ENCODE measurements at regions not wholly inside any gene's neighbourhood (a gene's known extent, or its start where the extent isn't known, plus 50 kb on each side); places are given as distances from the start of the nearest gene placed in this dataset.

- Mint-ChIP-seq H3K27ac (no peak overlapping the region), H3K4me3 (no peak overlapping the region), H3K9me3 (peaks cover 6% of the 10 kb centered on the region), H3K36me3 (no peaks in the 10 kb centered on the region), H3K4me1 (no peaks in the 10 kb centered on the region), H3K27me3 (no peaks in the 10 kb centered on the region)
- DNase-seq = no peak
Measured at GRCh38 chr13:85693889-85694511, 105.2 kb downstream of the SLITRK6 start.

- H3K27ac Mint-ChIP-seq = no peak overlapping the region
- DNase-seq = no peak
- no peak overlapping the region for H3K4me3 Mint-ChIP-seq
- no peaks in the 10 kb centered on the region for H3K4me1 Mint-ChIP-seq
- H3K27me3 Mint-ChIP-seq = no peaks in the 10 kb centered on the region
- no peaks in the 10 kb centered on the region for H3K36me3 Mint-ChIP-seq
- no peaks in the 10 kb centered on the region for H3K9me3 Mint-ChIP-seq
Measured at GRCh38 chr13:85690368-85690767, 108.9 kb downstream of the SLITRK6 start.

GRCh38 chr13:85685436-85685835 lies 113.8 kb downstream of the SLITRK6 start:
- H3K9me3 Mint-ChIP-seq = no peaks in the 10 kb centered on the region
- H3K27me3 Mint-ChIP-seq = no peaks in the 10 kb centered on the region

GRCh38 chr13:85675151-85675907 lies 123.9 kb downstream of the SLITRK6 start:
- Mint-ChIP-seq H3K9me3 (peaks cover 13% of the 10 kb centered on the region), H3K36me3 (peaks cover 2% of the 10 kb centered on the region)
- DNase-seq = no peak

More at GRCh38 chr13:85685436-85685835, 113.8 kb downstream of the SLITRK6 start:
- DNase-seq = no peak
- Mint-ChIP-seq H3K36me3 (no peaks in the 10 kb centered on the region), H3K27ac (no peak overlapping the region), H3K4me1 (no peaks in the 10 kb centered on the region), H3K4me3 (no peak overlapping the region)

GRCh38 chr13:85671336-85671735 lies 127.9 kb downstream of the SLITRK6 start:
- no peak for DNase-seq
- no peaks in the 10 kb centered on the region for H3K4me1 Mint-ChIP-seq
- peaks cover 10% of the 10 kb centered on the region for H3K9me3 Mint-ChIP-seq
- H3K4me3 Mint-ChIP-seq = no peak overlapping the region
- H3K27me3 Mint-ChIP-seq = no peaks in the 10 kb centered on the region
- peaks cover 2% of the 10 kb centered on the region for H3K36me3 Mint-ChIP-seq
- H3K27ac Mint-ChIP-seq = no peak overlapping the region

More at GRCh38 chr13:85675151-85675907, 123.9 kb downstream of the SLITRK6 start:
- no peaks in the 10 kb centered on the region for H3K27me3 Mint-ChIP-seq
- no peak overlapping the region for H3K4me3 Mint-ChIP-seq
- H3K27ac Mint-ChIP-seq = no peak overlapping the region
- H3K4me1 Mint-ChIP-seq = no peaks in the 10 kb centered on the region

- Mint-ChIP-seq H3K4me3 (no peak overlapping the region), H3K27ac (no peak overlapping the region), H3K36me3 (no peaks in the 10 kb centered on the region), H3K9me3 (no peaks in the 10 kb centered on the region), H3K27me3 (no peaks in the 10 kb centered on the region), H3K4me1 (no peaks in the 10 kb centered on the region)
- DNase-seq = no peak
Measured at GRCh38 chr13:85666356-85666755, 132.9 kb downstream of the SLITRK6 start.

- no peak overlapping the region for H3K27ac Mint-ChIP-seq
- H3K36me3 Mint-ChIP-seq = no peaks in the 10 kb centered on the region
- no peak for DNase-seq
- no peaks in the 10 kb centered on the region for H3K27me3 Mint-ChIP-seq
- no peaks in the 10 kb centered on the region for H3K9me3 Mint-ChIP-seq
- no peaks in the 10 kb centered on the region for H3K4me1 Mint-ChIP-seq
- no peak overlapping the region for H3K4me3 Mint-ChIP-seq
Measured at GRCh38 chr13:85665286-85665685, 133.9 kb downstream of the SLITRK6 start.

- Mint-ChIP-seq H3K27ac (no peak overlapping the region), H3K36me3 (no peaks in the 10 kb centered on the region), H3K9me3 (peaks cover 1% of the 10 kb centered on the region), H3K27me3 (no peaks in the 10 kb centered on the region), H3K4me1 (no peaks in the 10 kb centered on the region), H3K4me3 (no peak overlapping the region)
- no peak for DNase-seq
Measured at GRCh38 chr13:85663856-85664255, 135.4 kb downstream of the SLITRK6 start.

GRCh38 chr13:85662186-85662585 lies 137.0 kb downstream of the SLITRK6 start:
- H3K9me3 Mint-ChIP-seq = peaks cover 1% of the 10 kb centered on the region

GRCh38 chr13:85661675-85662074 lies 137.5 kb downstream of the SLITRK6 start:
- no peak overlapping the region for H3K4me3 Mint-ChIP-seq
- H3K27ac Mint-ChIP-seq = no peak overlapping the region
- peaks cover 1% of the 10 kb centered on the region for H3K9me3 Mint-ChIP-seq
- DNase-seq = no peak
- no peaks in the 10 kb centered on the region for H3K36me3 Mint-ChIP-seq
- H3K4me1 Mint-ChIP-seq = no peaks in the 10 kb centered on the region
- H3K27me3 Mint-ChIP-seq = no peaks in the 10 kb centered on the region

More at GRCh38 chr13:85662186-85662585, 137.0 kb downstream of the SLITRK6 start:
- Mint-ChIP-seq H3K27me3 (no peaks in the 10 kb centered on the region), H3K36me3 (no peaks in the 10 kb centered on the region), H3K4me3 (no peak overlapping the region), H3K27ac (no peak overlapping the region), H3K4me1 (no peaks in the 10 kb centered on the region)
- DNase-seq = no peak

- no peaks in the 10 kb centered on the region for H3K27me3 Mint-ChIP-seq
- no peaks in the 10 kb centered on the region for H3K4me1 Mint-ChIP-seq
- H3K27ac Mint-ChIP-seq = no peak overlapping the region
- H3K9me3 Mint-ChIP-seq = peaks cover 1% of the 10 kb centered on the region
- no peak for DNase-seq
- H3K36me3 Mint-ChIP-seq = no peaks in the 10 kb centered on the region
- H3K4me3 Mint-ChIP-seq = no peak overlapping the region
Measured at GRCh38 chr13:85659493-85659892, 139.7 kb downstream of the SLITRK6 start.

- peaks cover 1% of the 10 kb centered on the region for H3K9me3 Mint-ChIP-seq
- no peaks in the 10 kb centered on the region for H3K27me3 Mint-ChIP-seq
- H3K4me1 Mint-ChIP-seq = no peaks in the 10 kb centered on the region
- no peak for DNase-seq
- no peak overlapping the region for H3K27ac Mint-ChIP-seq
- no peak overlapping the region for H3K4me3 Mint-ChIP-seq
- no peaks in the 10 kb centered on the region for H3K36me3 Mint-ChIP-seq
Measured at GRCh38 chr13:85657942-85658341, 141.3 kb downstream of the SLITRK6 start.

- H3K27me3 Mint-ChIP-seq = no peaks in the 10 kb centered on the region
- no peaks in the 10 kb centered on the region for H3K4me1 Mint-ChIP-seq
- no peak for DNase-seq
- no peaks in the 10 kb centered on the region for H3K9me3 Mint-ChIP-seq
- H3K36me3 Mint-ChIP-seq = no peaks in the 10 kb centered on the region
- H3K27ac Mint-ChIP-seq = no peak overlapping the region
- no peak overlapping the region for H3K4me3 Mint-ChIP-seq
Measured at GRCh38 chr13:85655040-85655439, 144.2 kb downstream of the SLITRK6 start.

- Mint-ChIP-seq H3K27ac (no peak overlapping the region), H3K4me3 (no peak overlapping the region), H3K9me3 (no peaks in the 10 kb centered on the region), H3K27me3 (no peaks in the 10 kb centered on the region), H3K4me1 (no peaks in the 10 kb centered on the region), H3K36me3 (no peaks in the 10 kb centered on the region)
- DNase-seq = no peak
Measured at GRCh38 chr13:85654227-85654626, 145.0 kb downstream of the SLITRK6 start.

- H3K9me3 Mint-ChIP-seq = no peaks in the 10 kb centered on the region
- no peaks in the 10 kb centered on the region for H3K36me3 Mint-ChIP-seq
Measured at GRCh38 chr13:85653681-85654080, 145.5 kb downstream of the SLITRK6 start.

GRCh38 chr13:85652491-85652890 lies 146.7 kb downstream of the SLITRK6 start:
- Mint-ChIP-seq H3K36me3 (no peaks in the 10 kb centered on the region), H3K27ac (no peak overlapping the region), H3K4me1 (no peaks in the 10 kb centered on the region), H3K27me3 (no peaks in the 10 kb centered on the region), H3K9me3 (no peaks in the 10 kb centered on the region), H3K4me3 (no peak overlapping the region)
- DNase-seq = no peak

More at GRCh38 chr13:85653681-85654080, 145.5 kb downstream of the SLITRK6 start:
- no peaks in the 10 kb centered on the region for H3K27me3 Mint-ChIP-seq
- no peak overlapping the region for H3K4me3 Mint-ChIP-seq
- no peaks in the 10 kb centered on the region for H3K4me1 Mint-ChIP-seq
- no peak overlapping the region for H3K27ac Mint-ChIP-seq
- no peak for DNase-seq

Measured in activated naive CD8-positive, alpha-beta T cell treated with anti-CD3 and anti-CD28 coated beads for 36 hours (primary cell).